ENCODE measurements at regions not wholly inside any gene's neighbourhood (a gene's known extent, or its start where the extent isn't known, plus 50 kb on each side); places are given as distances from the start of the nearest gene placed in this dataset.
A peak's percentile ranks its signal among the peaks of the same experiment; 100 is the strongest.

DNA sequence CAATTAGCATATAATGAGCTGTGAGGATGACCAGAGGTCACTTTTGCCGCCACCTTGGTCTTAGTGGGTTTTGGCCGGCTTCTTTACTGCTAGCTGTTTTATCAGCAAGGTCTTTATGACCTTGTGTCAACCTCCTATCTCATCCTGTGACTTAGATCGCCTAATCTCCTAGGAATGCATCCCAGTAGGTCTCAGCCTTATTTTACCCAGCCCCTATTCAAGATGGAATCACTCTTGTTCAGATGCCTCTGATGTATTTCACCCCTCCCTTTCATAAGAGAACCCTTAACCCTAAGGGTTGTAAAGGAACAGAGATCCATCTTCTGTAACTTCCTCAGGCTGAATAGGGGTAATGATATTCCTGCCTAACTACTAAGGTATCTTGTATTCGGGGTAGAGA is 58.9 kb upstream of the PALMD start:
- no peak for DNase-seq

DNA sequence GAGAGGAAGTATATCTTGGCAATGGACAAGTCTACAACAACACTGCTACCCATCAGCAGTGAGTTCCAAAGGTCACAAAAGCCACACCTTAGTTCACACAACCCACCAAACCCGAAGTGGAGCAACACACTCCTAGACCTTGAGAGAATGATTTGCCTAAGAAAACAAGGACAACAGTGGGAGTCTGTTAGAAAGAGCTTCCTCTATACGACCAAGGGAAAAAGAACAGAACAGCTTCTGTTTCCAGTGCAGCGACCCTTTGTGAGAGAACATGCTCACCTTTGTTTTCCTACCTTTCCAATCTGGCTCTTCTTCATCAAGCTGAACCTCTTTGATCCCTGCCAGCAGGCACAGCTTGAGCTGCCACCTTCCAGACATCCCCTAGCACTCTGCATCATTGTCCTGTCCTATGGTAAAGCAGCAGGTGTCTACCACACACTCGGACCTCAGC is 56.7 kb upstream of the PALMD start:
- no peak for DNase-seq

DNA sequence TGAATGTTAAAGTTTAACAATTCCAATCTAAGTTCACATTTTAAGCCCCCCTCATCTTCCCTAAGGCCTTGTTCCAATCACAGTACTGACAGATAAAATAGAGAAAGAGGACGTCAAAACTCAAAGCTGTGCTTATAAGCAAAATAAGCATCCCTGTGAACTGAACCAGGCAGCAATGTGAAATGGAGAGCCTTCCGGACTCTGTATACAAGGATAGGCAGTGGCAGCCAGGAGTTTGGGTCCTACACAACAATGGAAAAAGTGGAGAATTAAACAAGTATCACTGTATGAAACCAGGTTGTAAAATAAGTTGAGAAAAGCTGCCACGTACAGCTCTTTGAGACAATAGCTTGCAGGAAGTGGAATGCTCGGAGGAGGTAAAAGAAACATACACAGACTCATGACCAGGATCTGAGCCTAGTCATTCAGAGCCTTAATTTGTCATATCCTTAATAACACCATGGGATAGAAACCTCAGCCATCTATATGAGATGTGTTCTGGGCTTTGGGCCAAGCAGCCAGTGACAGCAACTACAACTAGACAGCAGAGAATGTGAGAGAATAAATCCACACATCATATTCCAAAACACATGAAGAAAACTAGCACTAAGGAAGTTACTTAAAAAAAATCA is 55.2 kb upstream of the PALMD start:
- DNase-seq: peak; percentile 51

DNA sequence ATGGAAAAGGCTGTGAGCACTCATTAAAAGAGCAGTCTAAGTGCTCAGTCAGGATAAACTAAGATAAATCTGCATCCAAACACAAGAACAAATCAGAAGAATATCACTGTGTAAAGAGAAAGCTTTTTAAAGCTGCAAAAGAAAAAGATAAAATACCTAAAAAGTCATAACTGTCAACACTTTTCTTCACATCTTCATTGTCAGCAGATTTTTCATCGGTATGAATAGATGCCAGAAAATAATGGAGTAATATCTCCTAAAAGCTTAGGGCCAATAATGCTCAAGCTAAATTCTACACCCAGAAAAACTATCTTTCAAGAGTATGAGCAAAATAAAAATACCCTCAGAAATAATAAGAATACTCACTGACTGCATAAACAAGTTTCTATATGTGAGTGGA is 54.0 kb upstream of the PALMD start:
- no peak for DNase-seq

DNA sequence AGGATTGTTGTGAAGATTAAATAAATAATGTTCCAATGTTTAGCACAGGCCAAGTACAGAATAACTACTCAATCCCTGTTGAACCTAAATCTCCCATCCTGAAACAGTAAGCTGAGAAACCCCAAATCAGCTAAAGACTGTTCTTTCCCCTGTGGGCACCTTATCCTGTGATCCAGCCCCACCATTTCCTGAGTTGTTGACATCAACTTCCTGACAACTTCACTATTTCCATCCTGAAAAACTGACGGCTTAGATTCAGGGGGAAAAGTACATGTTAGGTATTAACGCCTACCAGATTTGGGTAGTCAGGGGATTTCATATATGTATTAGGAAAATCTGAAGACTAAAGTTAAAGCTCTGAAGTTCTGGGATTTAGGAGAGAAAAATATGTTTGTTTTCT is 51.7 kb upstream of the PALMD start:
- no peak for DNase-seq

DNA sequence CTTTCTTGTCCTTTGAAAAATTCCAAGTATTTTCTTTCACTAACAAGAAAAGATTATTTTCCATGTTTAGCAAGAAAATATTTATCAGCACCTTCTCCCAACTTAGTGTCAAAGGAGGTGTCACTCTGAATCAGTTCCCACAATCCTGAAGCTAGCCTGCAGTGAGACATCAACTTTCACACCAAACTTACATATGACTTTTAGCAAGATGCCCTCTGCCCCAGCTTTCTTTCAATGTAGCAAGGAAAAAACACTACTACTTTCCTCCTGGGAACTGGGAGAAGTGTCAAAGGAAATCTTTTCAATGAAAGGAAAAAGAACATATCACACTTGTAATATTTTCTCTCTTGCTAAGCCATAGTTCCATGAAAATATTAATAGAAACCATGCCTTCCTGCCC is 50.9 kb upstream of the PALMD start:
- no peak for DNase-seq

DNA sequence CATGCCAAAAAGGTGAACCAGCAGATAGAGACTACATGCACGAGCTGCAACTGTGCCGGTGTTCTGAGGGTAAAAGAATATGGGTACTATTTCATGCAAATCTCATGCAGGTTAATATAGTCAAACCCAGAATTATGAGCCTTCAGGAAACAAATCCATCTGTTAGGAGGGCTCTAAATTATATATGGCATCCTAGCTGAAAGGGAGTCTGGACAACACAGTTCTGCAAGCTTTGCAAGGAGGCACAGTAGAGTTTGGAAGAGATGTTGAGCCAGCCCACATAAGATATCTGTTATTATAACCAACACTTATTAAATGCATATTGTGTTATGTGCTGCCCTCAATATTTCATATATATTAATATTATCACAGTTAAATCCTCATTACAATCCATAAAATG is 50.5 kb upstream of the PALMD start:
- no peak for DNase-seq
